ENCODE measurements at regions not wholly inside any gene's neighbourhood (a gene's known extent, or its start where the extent isn't known, plus 50 kb on each side); places are given as distances from the start of the nearest gene placed in this dataset.

- TF ChIP-seq NANOG (IDR thresholded peaks at IDR 0.05; ENCODE audit: borderline replicate concordance) = no peak
Measured at GRCh38 chr15:95645791-95646338, 684.6 kb upstream of the NR2F2 start (continued).

GRCh38 chr15:95646484-95647273 is 683.8 kb upstream of the NR2F2 start:
- Mint-ChIP-seq H3K36me3 (ENCODE audit: low read depth) (no peaks in the 10 kb centered on the region), H3K27me3 (ENCODE audit: insufficient read depth, low read depth, poor library complexity) (no peaks in the 10 kb centered on the region), H3K4me1 (no peaks in the 10 kb centered on the region), H3K4me3 (no peak overlapping the region), H3K27ac (no peak overlapping the region), H3K9me3 (no peaks in the 10 kb centered on the region)
- Histone ChIP-seq H4K20me1 (replicated peaks; ENCODE audit: insufficient read depth) (no peaks in the 10 kb centered on the region), H3K4me1 (ENCODE audit: insufficient read depth) (no peaks in the 10 kb centered on the region), H3K36me3 (ENCODE audit: insufficient read depth) (no peaks in the 10 kb centered on the region), H3K4me3 (no peak overlapping the region), H3K27me3 (ENCODE audit: insufficient read depth) (no peaks in the 10 kb centered on the region), H3F3A (replicated peaks; ENCODE audit: low read depth) (no peaks in the 10 kb centered on the region), H3K9me2 (ENCODE audit: insufficient read depth) (no peaks in the 10 kb centered on the region), H3K79me2 (replicated peaks; ENCODE audit: insufficient read depth) (no peaks in the 10 kb centered on the region), H3K27ac (ENCODE audit: low read depth) (no peak overlapping the region), H3K4me2 (no peak overlapping the region), H2AFZ (no peak overlapping the region)
- DNase-seq (ENCODE audit: low spot score) = no peak
- ATAC-seq = no peak
- TF ChIP-seq ZNF114 (CRISPR knock-in tag; IDR thresholded peaks at IDR 0.05) (no peak), CREB1 (CRISPR knock-in tag; IDR thresholded peaks at IDR 0.05; ENCODE audit: low read depth) (no peak), EZH2 (IDR thresholded peaks at IDR 0.05; ENCODE audit: low read depth, unreplicated experiment) (no peak), EZH2phosphoT487 (IDR thresholded peaks at IDR 0.05; ENCODE audit: unreplicated experiment) (no peak), NANOG (IDR thresholded peaks at IDR 0.05; ENCODE audit: borderline replicate concordance) (no peak), POLR2AphosphoS5 (IDR thresholded peaks at IDR 0.05; ENCODE audit: low read depth) (no peak), STAT1 (IDR thresholded peaks at IDR 0.05; ENCODE audit: unreplicated experiment) (no peak), ZNF331 (CRISPR knock-in tag; IDR thresholded peaks at IDR 0.05; ENCODE audit: low read depth) (no peak), ETS1 (IDR thresholded peaks at IDR 0.05) (no peak), REST (IDR thresholded peaks at IDR 0.05; ENCODE audit: unreplicated experiment) (no peak), ZNF462 (CRISPR knock-in tag; IDR thresholded peaks at IDR 0.05) (no peak), JUNB (IDR thresholded peaks at IDR 0.05; ENCODE audit: unreplicated experiment) (no peak)
